Hematopoietic multipotent progenitor cell (in vitro differentiated cells): ENCODE measurements at regions not wholly inside any gene's neighbourhood (a gene's known extent, or its start where the extent isn't known, plus 50 kb on each side); places are given as distances from the start of the nearest gene placed in this dataset.

Source experiments
- DNase-seq, 3 donors: peaks; one replicate each; pipeline ENCODE4 v3.0.0-alpha.2; 2011 to 2015; ENCODE audit warnings: low read depth in 2 of 3, low spot score in 2 of 3

DNA sequence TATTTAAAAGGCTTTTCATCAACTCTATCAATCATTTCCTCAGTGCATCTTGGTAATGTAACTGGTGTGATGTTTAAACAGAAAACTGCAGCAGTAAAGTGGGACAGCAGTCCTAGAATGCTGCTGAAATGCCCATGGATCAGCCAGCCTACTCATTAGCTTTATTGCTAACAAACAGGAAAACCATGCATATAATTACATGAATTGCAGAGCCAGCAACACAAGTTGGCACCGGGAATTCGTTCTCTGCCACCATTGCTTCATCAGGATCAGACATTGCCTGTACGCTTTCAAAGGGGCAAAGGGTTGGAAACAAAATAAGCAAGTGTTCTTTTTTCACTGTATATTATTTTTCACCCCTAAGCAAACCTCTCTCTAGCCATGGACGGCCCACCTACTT, 276.2 kb upstream of the LRRC7 start:
- DNase-seq = no peak

DNA sequence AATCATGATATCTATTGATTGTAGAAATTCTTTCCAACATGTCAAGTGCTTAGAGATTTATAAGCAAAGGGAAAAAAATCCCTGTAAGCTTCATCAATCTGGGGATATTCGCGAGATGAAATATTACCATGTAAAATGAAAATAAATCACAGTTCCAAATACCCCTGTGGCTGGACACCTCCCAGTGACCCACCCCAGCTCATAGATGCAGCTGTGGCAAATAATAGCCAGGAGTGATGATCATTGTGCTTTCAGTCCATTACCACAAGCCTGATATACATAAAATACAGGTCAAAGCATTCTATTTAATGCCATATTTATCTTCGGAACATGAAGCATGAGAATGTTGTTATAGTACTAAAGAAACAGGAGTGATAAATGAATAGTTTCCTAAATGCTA, 274.9 kb upstream of the LRRC7 start:
- DNase-seq = no peak

DNA sequence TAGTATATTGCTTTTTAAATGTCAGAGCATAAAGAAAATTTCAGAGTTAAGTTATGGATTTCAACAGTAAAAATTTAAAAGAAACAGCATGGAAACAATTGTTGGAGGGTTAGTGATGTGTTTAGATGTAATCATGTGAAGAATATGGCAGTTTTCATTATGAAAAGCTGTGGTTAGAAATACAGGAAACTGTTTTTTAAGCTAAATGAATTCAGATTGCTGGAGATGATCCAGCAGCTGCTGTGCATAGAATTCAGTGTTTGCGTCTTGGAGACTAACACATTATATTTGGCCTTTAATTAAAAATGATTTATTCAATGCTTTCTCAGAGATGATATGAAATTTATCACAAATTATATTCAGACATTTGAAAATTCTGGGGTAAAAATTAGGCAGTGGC, 273.6 kb upstream of the LRRC7 start:
- peak in 1 of 3 donors; percentile 69 for DNase-seq

DNA sequence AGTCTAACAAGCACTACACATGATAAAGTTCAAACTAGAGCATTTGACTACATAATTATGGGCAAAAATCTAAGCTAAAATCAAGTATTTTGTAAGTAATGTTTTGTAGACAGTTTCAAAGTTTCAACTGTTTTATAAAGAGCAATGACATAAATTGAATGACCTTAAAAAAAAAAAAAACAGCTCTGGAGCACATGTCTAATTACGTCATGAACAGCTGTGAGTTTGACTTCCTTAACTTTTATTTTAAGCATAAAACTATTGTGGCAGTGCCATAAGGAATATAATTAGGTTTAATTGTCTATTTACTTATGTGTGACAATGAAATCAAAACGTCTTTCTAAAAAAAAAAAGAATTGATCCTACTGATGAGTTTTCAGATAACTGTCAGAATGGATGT, 272.5 kb upstream of the LRRC7 start:
- DNase-seq = peak in 1 of 3 donors; percentile 35

DNA sequence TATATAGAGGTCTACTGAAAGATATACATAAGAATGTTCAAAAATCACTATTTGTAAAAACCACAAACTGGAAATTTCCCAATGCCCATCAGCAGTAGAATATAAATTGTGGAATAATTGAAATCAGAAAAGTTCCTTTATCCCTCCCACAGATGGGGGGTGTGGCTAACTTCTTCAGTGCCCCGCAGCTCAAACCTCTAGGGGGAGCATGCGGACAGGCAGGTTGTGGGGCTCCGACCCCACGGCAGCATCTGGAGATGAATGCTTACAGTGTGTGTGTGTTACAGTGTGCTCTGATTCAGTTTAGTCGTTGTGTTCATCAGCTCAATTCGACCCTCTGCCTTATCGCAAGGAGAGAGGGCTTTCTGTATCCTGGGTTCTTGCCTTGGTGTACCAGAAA, 262.1 kb upstream of the LRRC7 start:
- DNase-seq = no peak

DNA sequence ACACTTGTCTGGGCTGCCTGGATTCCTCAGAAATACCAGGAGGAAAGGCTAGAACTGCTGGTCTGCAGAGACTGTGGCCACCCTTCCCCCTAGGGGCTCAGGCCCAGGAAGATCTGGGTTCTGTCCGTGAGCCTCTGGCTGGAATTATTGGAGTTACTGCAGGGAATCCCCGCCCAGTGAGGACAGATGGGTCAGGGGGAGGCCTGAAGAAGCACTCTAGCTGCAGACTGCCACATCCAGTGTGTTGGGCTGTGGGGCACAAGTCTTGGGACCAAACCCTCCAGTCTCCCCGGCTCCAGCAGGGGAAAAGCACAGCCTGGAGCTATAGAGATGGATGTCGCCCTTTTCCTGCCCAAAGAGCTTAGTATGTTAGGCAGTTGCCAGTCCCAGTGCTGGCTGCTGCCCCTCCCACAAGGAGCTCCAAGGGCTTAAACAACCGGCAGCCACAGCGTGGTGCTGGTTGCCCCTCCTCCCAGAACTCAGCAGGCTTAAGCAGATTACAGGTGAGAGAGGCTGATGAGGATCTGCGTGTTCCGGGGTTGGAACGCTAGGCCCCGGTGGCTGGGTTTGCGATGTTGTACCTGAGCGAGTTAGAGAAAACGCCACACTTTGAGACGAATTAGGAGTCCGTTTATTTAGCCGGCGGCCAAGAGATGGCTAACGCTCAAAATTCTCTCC, 255.5 kb upstream of the LRRC7 start:
- DNase-seq = no peak

DNA sequence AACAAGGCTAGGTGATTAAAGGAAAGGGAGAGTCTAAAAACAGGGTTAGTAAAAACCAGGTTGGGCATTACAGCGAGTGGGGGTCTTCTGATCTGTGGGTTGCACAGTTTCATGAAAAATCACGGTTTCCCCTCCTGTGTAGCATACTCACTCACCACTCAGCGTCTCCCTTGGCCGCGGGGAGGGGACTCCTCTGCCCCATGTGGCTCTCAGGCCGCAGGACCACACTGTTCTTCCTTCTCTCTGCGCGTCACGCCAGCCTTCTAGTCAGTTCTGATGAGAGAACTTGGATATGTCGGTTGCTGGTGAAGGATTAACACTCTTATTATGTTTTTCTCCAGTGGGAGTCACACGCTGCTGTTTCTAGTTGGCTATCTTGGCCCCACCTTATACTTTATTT, 254.6 kb upstream of the LRRC7 start:
- no peak for DNase-seq

DNA sequence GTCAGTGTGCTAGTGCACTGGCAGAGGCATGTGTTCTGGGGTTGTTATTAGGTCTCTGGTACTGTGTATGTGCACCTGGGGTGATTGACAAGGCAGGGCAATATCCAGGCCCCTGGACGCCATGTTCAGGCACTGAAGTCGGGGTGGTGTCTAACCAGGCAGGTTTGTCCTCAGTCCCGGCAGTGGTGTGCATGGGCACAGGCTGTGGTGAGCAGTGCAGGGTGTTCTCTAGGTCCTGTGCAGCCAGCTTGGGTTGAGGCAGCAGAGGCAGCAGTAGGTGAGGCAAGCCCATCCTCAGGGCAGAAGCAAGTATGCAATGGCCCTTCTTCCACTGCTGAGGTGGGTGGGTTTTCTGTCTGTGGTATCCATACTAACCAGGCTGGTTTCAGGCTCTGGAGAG, 252.3 kb upstream of the LRRC7 start:
- no peak for DNase-seq

DNA sequence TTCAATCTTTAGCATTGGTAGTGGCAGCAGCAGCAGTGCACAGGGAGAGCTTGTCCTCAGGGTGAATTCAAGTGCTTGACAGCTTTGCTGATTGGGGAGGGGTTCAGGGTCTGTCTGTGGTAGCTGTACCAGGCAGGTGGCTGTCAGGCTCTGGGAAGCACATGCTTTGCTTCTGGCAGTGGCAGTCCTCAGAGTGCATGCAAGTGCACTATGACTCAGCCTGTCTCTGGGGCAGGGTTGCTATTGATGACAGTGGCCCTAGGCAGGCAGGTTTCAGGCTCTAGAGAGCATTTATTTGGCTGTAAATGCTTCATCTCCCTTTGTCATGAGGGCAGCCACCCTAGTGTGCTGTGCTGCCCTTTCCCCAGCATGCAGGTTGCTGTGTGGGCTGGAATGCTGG, 251.9 kb upstream of the LRRC7 start:
- no peak for DNase-seq

DNA sequence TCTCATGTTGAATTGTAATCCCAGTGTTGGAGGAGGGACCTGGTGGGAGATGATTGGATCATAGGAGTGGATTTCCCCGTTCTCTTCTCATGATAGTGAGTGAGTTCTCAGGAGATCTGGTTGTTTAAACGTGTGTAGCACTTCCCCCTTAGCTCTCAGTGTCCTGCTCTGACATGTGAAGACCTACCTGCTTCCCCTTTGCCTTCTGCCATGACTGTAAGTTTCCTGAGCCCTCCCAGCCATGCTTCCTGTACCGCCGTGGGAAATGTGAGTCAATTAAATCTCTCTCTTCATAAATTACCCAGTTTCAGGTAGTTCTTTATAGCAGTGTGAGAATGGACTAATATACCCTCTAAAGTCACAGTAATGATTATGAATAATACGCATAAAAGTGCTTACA, 248.4 kb upstream of the LRRC7 start:
- DNase-seq = no peak

DNA sequence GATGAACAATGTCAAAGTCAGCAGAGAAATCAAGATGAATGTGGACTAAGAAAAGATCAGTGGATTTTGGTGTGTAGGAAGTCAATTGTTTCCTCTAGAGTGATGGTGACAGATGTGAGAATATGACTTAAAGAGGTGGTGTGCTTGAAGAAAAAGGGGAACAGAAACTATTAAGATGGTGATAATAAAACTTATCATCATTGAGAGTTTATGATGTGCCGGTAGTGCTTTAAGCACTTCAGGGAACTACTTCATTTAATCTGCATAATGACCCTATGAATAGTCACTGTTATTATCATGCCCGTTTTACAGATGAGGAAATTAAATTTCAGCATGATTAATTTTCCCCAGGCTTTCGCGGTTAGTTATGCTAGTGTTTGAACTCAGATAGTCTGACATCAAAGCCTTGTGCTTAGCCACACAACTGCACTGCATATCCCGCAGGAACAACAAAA, 246.9 kb upstream of the LRRC7 start:
- peak in 1 of 3 donors; percentile 55 for DNase-seq

DNA sequence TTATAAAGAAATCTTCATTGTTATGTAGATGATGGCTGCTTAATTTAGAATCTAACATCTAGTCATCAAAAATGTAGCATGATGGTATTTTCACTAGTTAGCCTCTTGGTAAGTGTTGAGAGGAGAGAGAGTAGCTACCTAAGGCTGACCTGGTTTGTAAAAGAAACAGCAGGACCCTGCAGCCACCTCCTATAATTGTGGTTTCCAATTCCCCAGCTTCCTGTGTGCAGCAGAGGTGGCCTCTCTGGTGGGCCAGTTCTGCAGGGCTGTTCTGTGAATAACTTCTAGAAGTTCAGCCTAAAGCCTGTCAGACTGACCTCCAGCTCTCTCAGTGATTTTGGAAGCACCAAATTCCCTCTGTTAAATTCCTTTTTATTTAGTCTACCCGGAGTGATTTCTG, 246.4 kb upstream of the LRRC7 start:
- DNase-seq = no peak

DNA sequence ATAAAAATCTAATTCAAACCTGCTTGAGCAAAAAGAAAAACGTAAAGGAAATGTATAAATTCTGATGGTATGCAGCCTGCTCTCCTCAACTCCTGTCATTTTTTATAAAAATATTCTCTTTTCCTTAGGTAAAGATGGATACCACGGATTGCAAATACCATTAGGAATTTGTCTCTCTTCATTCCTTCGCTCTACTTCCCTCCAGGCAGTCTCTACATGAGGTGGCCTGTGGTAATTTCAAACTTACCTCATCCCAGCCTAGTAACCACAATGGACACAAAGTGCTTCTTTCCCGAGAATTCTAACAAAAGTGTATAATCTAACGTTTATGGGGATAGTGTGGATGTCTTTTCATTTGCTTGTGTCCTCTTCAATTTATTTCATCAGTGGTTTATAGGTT, 239.5 kb upstream of the LRRC7 start:
- no peak for DNase-seq

DNA sequence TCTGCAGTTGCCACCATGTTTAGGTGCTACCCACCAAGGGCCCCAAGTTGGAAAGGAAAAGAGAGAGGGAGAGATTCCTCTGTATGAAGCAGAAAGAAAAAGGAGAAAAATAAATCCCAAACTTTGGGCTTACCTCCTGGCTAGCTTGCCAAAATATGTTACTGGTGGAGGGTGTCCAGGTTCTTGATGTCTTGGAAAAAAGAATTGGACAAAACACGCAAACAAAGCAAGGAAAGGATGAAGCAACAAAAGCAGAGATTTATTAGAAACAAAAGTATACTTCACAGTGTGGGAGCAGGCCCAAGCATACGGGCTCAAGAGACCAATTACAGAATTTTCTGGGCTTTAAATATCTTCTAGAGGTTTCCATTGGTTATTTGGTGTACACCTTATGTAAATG, 204.5 kb upstream of the LRRC7 start:
- no peak for DNase-seq

DNA sequence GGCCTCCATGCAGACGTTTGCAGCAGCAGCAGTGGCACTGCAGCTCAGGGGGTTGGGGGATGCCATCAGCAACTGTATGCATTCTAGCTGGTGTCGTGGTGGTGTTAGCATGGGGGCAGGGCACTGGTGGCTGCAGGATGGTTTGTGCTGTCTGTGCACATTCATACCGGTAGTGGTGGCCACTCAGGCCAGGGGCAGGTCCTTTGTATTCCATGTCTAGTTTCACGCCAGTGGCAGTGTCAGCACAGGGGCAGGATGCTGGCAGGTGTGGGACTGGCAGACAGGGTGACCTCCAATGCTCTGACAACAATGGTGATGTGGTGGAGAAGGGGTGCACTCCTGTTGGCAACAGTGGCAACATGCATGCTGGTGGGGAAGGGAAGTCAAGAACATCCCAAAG, 194.2 kb upstream of the LRRC7 start:
- DNase-seq = no peak

DNA sequence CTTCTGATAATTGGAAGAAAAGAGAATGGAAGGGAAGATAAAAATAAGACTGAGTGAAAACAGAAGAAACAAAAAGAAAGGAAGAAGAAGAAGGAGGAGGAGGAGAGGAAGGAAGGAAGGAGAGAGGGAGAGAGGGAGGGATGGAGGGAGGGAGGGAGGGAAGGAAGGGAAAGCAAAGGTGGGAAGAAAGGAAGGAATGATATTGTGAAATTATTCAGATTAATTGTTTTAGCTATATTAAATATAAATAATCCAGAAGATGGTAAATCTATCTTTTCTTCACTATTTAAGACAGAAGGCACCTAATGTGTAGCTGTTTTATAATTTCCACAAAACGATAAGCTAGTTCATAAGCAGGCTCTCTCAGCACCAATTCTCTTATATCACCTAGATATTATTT, 191.3 kb upstream of the LRRC7 start:
- DNase-seq = no peak

DNA sequence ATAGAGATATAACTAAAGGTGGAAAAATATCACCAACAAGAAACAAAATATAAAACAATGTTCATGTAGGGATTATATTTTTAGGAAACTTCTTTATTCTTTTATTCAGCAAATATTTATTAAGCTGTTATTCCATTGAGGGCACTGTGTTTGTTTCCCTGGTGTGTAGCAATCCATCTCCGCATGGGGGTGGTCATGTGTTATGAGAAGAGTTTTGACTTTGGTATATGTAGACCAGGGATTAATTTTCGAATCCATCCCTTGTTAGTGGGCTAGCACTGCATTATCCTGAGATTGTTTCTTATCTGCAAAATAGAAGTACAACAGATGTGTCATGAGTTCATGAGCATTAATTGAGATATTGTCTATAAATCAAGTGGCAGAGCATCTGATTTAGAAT, 190.2 kb upstream of the LRRC7 start:
- DNase-seq = no peak

DNA sequence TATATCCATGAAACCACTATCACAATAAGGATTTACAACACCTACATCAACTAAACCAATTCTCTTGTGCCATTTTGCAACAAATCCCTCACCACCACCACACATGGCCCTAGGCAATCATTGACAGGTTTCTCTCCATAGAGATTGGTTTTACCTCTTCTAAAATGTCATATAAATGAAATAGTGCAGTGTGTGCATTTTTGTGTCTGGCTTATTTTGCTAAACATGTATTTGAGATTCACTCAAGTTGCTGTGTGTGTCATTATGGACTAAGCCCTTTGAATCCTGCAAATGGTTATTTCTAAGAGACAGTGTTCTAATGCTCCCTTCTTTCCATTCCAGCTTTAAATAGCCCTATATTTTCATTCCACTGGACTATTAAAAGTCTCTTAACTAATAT, 179.7 kb upstream of the LRRC7 start:
- no peak for DNase-seq

DNA sequence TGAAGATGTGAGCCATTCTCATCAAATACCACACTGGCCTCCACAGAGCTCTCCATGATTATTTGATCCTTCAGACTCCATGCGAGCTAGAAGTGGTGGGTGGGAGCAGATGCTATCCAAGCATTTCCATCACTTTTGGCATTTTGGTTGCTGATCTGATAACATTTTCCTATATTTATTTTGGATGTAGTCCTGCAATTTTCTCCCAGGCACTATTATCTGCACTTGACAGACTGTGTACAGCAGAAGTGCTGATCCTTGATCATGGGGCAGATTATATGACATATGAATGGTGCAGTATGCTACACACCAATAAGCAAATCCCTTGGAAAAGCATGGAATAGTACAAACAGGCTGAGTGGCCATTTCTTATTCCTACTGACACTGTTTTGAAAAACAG, 167.6 kb upstream of the LRRC7 start:
- DNase-seq = no peak

DNA sequence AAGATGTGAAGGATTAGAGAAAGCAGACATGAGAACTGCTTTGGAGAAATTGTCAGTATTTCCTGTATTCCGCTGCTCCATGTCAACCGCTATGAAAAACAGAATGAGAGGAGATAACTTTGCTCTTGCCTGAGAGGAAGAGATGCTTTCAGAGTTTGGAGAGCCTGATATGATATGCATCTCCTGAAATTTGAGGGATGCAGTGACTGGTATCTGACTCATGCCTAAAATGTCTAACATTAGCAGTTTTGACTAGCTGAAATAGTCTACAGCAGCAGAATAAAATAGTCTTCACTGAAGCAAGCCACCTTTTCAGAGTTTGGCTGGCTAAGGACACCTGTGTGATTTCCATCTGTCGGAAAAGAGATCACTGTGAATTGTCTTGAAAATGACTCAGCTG, 165.8 kb upstream of the LRRC7 start:
- DNase-seq = no peak

DNA sequence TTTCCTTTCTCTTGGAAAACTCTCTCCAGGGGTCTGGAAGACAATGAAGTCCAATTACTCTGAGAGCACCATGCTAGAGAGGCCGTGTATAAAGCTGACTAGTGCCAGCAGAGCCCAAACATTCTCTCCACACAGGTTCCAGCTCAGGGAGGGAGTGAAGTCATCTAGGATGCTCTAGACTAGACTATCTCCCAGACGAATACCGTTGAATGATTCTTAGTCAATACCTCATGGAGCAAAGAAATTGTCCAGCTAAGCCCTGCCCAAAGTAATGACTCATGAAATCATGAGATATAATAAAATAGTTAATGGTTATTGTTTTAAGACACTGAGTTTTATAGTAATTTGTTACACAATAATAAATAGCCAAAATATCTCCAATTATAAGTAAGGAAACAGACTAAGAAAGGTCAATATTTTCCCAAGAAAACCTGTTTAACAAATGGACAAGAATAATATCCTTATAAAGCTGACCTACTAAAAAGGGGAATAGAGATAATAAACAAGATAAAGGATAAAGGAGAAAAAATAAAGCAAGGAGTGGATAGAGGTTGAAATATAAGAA, 163.9 kb upstream of the LRRC7 start:
- no peak for DNase-seq

DNA sequence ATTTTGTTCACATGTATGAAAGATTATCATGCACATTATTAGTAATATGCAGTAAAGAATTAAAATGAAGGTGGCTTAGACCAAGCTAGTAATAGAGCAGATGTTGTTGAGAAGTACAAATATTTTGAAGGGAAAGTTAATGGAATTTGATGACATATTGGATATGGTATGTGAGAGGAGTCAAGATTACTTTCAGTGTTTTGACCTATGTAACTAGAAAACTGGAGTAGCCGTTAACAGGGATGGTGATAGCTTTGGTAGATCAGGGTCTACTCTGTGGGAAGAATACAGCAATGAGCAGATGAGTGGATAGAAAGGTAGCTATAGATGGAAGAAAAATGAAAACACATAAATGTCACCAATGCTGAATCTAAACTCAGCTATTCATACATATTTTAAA, 163.2 kb upstream of the LRRC7 start:
- no peak for DNase-seq

DNA sequence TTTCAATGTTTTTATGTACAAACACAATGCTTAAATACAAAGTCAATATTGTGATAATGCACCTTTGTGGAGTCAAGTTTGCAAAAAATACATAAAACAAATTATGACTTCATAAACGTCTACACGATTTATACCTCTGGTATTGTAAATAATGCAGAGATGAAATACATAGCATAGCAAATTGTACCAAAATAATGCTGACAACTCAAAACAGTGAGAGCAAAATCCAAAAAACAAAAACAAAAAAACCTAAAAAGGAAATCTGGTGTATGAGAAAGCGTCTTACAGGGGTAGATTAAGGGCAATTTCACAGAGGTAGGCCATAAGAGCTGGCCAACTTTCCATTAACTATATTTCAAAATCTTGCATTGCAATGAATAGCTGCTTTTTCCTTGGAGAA, 161.5 kb upstream of the LRRC7 start:
- no peak for DNase-seq
